Erythroblast (primary cell): ENCODE measurements at regions not wholly inside any gene's neighbourhood (a gene's known extent, or its start where the extent isn't known, plus 50 kb on each side); places are given as distances from the start of the nearest gene placed in this dataset.

ENCODE experiments used
- GATA1 ChIP-seq: IDR thresholded peaks from 2 replicates; pipeline ENCODE4 v1.6.1; 2011; ENCODE audit warnings: low read depth, mild to moderate bottlenecking, control low read depth, low read length, moderate library complexity
- POLR2A ChIP-seq: IDR thresholded peaks from 2 replicates; pipeline ENCODE4 v1.6.1; 2011; ENCODE audit warnings: mild to moderate bottlenecking, low read length

- TF ChIP-seq POLR2A (no peak), GATA1 (no peak)
Observed at GRCh38 chr1:94640125-94640524, 98.6 kb upstream of the F3 start.
